ENCODE measurements at regions not wholly inside any gene's neighbourhood (a gene's known extent, or its start where the extent isn't known, plus 50 kb on each side); places are given as distances from the start of the nearest gene placed in this dataset.

DNA sequence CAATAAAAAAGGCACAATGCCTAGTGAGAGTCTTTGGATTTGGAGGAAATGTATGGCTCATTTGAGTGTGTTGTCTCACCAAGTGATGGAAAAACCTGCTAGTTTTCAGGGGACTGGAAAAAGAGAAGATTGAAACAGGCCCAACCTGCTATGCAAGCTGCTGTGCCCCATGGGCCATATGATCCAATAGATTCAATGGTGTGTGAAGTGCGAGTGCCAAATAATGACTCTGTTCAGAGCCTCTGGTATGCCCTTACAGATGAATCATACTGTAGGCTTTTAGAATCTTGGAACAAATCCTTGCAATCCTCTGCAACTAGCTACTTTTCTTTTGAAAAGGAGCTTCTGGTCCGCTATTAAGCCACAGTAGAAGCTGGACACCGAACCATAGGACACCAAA lies 529.8 kb upstream of the CNTNAP5 start:
- Mint-ChIP-seq H3K27me3 (ENCODE audit: insufficient read depth, low read depth, poor library complexity) (no peaks in the 10 kb centered on the region), H3K4me1 (no peaks in the 10 kb centered on the region), H3K27ac (no peak overlapping the region), H3K9me3 (peaks cover 8% of the 10 kb centered on the region; the same call in 2 of the 3 replicates), H3K36me3 (ENCODE audit: low read depth) (peaks cover 3% of the 10 kb centered on the region; the same call in 1 of the 3 replicates), H3K4me3 (no peak overlapping the region)
- no peak for ATAC-seq
- Histone ChIP-seq H3K36me3 (ENCODE audit: insufficient read depth) (no peaks in the 10 kb centered on the region), H3K79me2 (replicated peaks; ENCODE audit: insufficient read depth) (no peaks in the 10 kb centered on the region), H3F3A (replicated peaks; ENCODE audit: low read depth) (no peaks in the 10 kb centered on the region), H3K27ac (ENCODE audit: low read depth) (no peak overlapping the region), H3K4me1 (ENCODE audit: insufficient read depth) (no peaks in the 10 kb centered on the region), H3K27me3 (ENCODE audit: insufficient read depth) (no peaks in the 10 kb centered on the region), H3K4me3 (no peak overlapping the region), H3K4me2 (no peak overlapping the region), H2AFZ (no peak overlapping the region), H3K9me2 (ENCODE audit: insufficient read depth) (peaks cover 6% of the 10 kb centered on the region), H4K20me1 (replicated peaks; ENCODE audit: insufficient read depth) (no peaks in the 10 kb centered on the region)
- no peak for DNase-seq (ENCODE audit: low spot score)
- TF ChIP-seq EZH2phosphoT487 (IDR thresholded peaks at IDR 0.05; ENCODE audit: unreplicated experiment) = no peak
- TF ChIP-seq ZNF331 (CRISPR knock-in tag; IDR thresholded peaks at IDR 0.05; ENCODE audit: low read depth) = no peak
- TF ChIP-seq JUNB (IDR thresholded peaks at IDR 0.05; ENCODE audit: unreplicated experiment) = no peak
- no peak for TF ChIP-seq STAT1 (IDR thresholded peaks at IDR 0.05; ENCODE audit: unreplicated experiment)
- TF ChIP-seq, protein P1, sequence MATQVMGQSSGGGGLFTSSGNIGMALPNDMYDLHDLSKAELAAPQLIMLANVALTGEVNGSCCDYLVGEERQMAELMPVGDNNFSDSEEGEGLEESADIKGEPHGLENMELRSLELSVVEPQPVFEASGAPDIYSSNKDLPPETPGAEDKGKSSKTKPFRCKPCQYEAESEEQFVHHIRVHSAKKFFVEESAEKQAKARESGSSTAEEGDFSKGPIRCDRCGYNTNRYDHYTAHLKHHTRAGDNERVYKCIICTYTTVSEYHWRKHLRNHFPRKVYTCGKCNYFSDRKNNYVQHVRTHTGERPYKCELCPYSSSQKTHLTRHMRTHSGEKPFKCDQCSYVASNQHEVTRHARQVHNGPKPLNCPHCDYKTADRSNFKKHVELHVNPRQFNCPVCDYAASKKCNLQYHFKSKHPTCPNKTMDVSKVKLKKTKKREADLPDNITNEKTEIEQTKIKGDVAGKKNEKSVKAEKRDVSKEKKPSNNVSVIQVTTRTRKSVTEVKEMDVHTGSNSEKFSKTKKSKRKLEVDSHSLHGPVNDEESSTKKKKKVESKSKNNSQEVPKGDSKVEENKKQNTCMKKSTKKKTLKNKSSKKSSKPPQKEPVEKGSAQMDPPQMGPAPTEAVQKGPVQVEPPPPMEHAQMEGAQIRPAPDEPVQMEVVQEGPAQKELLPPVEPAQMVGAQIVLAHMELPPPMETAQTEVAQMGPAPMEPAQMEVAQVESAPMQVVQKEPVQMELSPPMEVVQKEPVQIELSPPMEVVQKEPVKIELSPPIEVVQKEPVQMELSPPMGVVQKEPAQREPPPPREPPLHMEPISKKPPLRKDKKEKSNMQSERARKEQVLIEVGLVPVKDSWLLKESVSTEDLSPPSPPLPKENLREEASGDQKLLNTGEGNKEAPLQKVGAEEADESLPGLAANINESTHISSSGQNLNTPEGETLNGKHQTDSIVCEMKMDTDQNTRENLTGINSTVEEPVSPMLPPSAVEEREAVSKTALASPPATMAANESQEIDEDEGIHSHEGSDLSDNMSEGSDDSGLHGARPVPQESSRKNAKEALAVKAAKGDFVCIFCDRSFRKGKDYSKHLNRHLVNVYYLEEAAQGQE (IDR thresholded peaks at IDR 0.05; ENCODE audit: unreplicated experiment) = no peak
- TF ChIP-seq, protein P2, sequence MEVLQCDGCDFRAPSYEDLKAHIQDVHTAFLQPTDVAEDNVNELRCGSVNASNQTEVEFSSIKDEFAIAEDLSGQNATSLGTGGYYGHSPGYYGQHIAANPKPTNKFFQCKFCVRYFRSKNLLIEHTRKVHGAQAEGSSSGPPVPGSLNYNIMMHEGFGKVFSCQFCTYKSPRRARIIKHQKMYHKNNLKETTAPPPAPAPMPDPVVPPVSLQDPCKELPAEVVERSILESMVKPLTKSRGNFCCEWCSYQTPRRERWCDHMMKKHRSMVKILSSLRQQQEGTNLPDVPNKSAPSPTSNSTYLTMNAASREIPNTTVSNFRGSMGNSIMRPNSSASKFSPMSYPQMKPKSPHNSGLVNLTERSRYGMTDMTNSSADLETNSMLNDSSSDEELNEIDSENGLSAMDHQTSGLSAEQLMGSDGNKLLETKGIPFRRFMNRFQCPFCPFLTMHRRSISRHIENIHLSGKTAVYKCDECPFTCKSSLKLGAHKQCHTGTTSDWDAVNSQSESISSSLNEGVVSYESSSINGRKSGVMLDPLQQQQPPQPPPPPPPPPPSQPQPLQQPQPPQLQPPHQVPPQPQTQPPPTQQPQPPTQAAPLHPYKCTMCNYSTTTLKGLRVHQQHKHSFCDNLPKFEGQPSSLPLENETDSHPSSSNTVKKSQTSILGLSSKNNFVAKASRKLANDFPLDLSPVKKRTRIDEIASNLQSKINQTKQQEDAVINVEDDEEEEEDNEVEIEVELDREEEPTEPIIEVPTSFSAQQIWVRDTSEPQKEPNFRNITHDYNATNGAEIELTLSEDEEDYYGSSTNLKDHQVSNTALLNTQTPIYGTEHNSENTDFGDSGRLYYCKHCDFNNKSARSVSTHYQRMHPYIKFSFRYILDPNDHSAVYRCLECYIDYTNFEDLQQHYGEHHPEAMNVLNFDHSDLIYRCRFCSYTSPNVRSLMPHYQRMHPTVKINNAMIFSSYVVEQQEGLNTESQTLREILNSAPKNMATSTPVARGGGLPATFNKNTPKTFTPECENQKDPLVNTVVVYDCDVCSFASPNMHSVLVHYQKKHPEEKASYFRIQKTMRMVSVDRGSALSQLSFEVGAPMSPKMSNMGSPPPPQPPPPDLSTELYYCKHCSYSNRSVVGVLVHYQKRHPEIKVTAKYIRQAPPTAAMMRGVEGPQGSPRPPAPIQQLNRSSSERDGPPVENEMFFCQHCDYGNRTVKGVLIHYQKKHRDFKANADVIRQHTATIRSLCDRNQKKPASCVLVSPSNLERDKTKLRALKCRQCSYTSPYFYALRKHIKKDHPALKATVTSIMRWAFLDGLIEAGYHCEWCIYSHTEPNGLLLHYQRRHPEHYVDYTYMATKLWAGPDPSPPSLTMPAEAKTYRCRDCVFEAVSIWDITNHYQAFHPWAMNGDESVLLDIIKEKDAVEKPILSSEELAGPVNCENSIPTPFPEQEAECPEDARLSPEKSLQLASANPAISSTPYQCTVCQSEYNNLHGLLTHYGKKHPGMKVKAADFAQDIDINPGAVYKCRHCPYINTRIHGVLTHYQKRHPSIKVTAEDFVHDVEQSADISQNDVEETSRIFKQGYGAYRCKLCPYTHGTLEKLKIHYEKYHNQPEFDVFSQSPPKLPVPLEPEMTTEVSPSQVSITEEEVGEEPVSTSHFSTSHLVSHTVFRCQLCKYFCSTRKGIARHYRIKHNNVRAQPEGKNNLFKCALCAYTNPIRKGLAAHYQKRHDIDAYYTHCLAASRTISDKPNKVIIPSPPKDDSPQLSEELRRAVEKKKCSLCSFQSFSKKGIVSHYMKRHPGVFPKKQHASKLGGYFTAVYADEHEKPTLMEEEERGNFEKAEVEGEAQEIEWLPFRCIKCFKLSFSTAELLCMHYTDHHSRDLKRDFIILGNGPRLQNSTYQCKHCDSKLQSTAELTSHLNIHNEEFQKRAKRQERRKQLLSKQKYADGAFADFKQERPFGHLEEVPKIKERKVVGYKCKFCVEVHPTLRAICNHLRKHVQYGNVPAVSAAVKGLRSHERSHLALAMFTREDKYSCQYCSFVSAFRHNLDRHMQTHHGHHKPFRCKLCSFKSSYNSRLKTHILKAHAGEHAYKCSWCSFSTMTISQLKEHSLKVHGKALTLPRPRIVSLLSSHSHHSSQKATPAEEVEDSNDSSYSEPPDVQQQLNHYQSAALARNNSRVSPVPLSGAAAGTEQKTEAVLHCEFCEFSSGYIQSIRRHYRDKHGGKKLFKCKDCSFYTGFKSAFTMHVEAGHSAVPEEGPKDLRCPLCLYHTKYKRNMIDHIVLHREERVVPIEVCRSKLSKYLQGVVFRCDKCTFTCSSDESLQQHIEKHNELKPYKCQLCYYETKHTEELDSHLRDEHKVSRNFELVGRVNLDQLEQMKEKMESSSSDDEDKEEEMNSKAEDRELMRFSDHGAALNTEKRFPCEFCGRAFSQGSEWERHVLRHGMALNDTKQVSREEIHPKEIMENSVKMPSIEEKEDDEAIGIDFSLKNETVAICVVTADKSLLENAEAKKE (CRISPR knock-in tag; IDR thresholded peaks at IDR 0.05) = no peak
- TF ChIP-seq, protein P3, sequence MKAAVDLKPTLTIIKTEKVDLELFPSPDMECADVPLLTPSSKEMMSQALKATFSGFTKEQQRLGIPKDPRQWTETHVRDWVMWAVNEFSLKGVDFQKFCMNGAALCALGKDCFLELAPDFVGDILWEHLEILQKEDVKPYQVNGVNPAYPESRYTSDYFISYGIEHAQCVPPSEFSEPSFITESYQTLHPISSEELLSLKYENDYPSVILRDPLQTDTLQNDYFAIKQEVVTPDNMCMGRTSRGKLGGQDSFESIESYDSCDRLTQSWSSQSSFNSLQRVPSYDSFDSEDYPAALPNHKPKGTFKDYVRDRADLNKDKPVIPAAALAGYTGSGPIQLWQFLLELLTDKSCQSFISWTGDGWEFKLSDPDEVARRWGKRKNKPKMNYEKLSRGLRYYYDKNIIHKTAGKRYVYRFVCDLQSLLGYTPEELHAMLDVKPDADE (IDR thresholded peaks at IDR 0.05) = no peak
- no peak for TF ChIP-seq CREB1 (CRISPR knock-in tag; IDR thresholded peaks at IDR 0.05; ENCODE audit: low read depth)

Data from GM23338 (cell line).